Mesodermal cell (in vitro differentiated cells): ENCODE measurements at regions not wholly inside any gene's neighbourhood (a gene's known extent, or its start where the extent isn't known, plus 50 kb on each side); places are given as distances from the start of the nearest gene placed in this dataset.

Experiments used
- H3K27ac ChIP-seq: 2 replicates; pipeline ENCODE4 v1.7.0; 2013; ENCODE audit warnings: mild to moderate bottlenecking, low read depth, low read length, moderate library complexity; ENCODE audit not compliant: severe bottlenecking
- H3K36me3 ChIP-seq: 2 replicates; pipeline ENCODE4 v1.7.1; 2013; ENCODE audit warnings: mild to moderate bottlenecking, low read length, moderate library complexity; ENCODE audit not compliant: control insufficient read depth, insufficient read depth
- H3K4me1 ChIP-seq: one replicate; pipeline ENCODE4 v1.7.1; 2013; ENCODE audit warnings: mild to moderate bottlenecking, low read length; ENCODE audit not compliant: insufficient read depth, control insufficient read depth, poor library complexity, severe bottlenecking
- H3K4me3 ChIP-seq: 2 replicates; pipeline ENCODE4 v1.7.0; 2013; ENCODE audit warnings: low read length, control low read depth, mild to moderate bottlenecking; ENCODE audit not compliant: insufficient read depth, poor library complexity, severe bottlenecking; ENCODE audit errors: extremely low read depth
- H3K9me3 ChIP-seq: 2 replicates; pipeline ENCODE4 v1.7.1; 2013; ENCODE audit warnings: mild to moderate bottlenecking, low read length, moderate library complexity; ENCODE audit not compliant: control insufficient read depth
- WGBS, 2 experiments: methylation state at CpG; one replicate each; pipeline ENCODE4 v1.1.5; 2013; ENCODE audit warnings: missing lambda C conversion rate in 2 of 2; ENCODE audit not compliant: insufficient coverage in 2 of 2; 5-methylcytosine and 5-hydroxymethylcytosine counted together

GRCh38 chr10:78919181-78919966 lies 149.4 kb upstream of the ZMIZ1 start:
- H3K27ac ChIP-seq: no peak overlapping the region
- no peak overlapping the region for H3K4me3 ChIP-seq
- peaks cover 6% of the 10 kb centered on the region for H3K4me1 ChIP-seq
- WGBS, 2 experiments: 83 to 96% methylated on average over 5 to 6 of the region's 7 CpGs
- H3K9me3 ChIP-seq: no peaks in the 10 kb centered on the region
- no peaks in the 10 kb centered on the region for H3K36me3 ChIP-seq

- Histone ChIP-seq H3K36me3 (no peaks in the 10 kb centered on the region), H3K27ac (no peak overlapping the region), H3K4me3 (no peak overlapping the region), H3K9me3 (no peaks in the 10 kb centered on the region), H3K4me1 (peaks cover 6% of the 10 kb centered on the region)
- 86 to 100% methylated on average over 1 to 2 of the region's 2 CpGs for WGBS, 2 experiments
Observed at GRCh38 chr10:78920011-78920410, 148.8 kb upstream of the ZMIZ1 start.

- Histone ChIP-seq H3K9me3 (no peaks in the 10 kb centered on the region), H3K4me3 (no peak overlapping the region), H3K4me1 (peaks cover 18% of the 10 kb centered on the region), H3K36me3 (no peaks in the 10 kb centered on the region), H3K27ac (no peak overlapping the region)
- WGBS, 2 experiments: 97 to 100% methylated on average over 3 of the region's 3 CpGs
Observed at GRCh38 chr10:78921895-78922294, 146.9 kb upstream of the ZMIZ1 start.

- Histone ChIP-seq H3K4me1 (peaks cover 18% of the 10 kb centered on the region), H3K4me3 (no peak overlapping the region), H3K9me3 (no peaks in the 10 kb centered on the region), H3K27ac (no peak overlapping the region), H3K36me3 (no peaks in the 10 kb centered on the region)
- WGBS, 2 experiments: 75 to 91% methylated on average over 9 to 11 of the region's 15 CpGs
Observed at GRCh38 chr10:78923647-78924318, 145.0 kb upstream of the ZMIZ1 start.

- Histone ChIP-seq H3K27ac (no peak overlapping the region), H3K4me3 (no peak overlapping the region), H3K4me1 (peaks cover 18% of the 10 kb centered on the region), H3K36me3 (no peaks in the 10 kb centered on the region), H3K9me3 (no peaks in the 10 kb centered on the region)
- WGBS, 2 experiments: 29 to 71% methylated on average over 3 to 5 of the region's 7 CpGs
Observed at GRCh38 chr10:78924319-78925003, 144.3 kb upstream of the ZMIZ1 start.

- H3K4me3 ChIP-seq: no peak overlapping the region
- WGBS, 2 experiments: 96 to 100% methylated on average over 2 to 4 of the region's 6 CpGs
Observed at GRCh38 chr10:78925275-78925674, 143.5 kb upstream of the ZMIZ1 start.

GRCh38 chr10:78925800-78926319 lies 142.9 kb upstream of the ZMIZ1 start:
- H3K9me3 ChIP-seq: no peaks in the 10 kb centered on the region
- peaks cover 18% of the 10 kb centered on the region for H3K4me1 ChIP-seq
- no peak overlapping the region for H3K27ac ChIP-seq
- H3K4me3 ChIP-seq: no peak overlapping the region
- no peaks in the 10 kb centered on the region for H3K36me3 ChIP-seq
- WGBS, 2 experiments: 93 to 100% methylated on average over 1 of the region's 6 CpGs

More at GRCh38 chr10:78925275-78925674, 143.5 kb upstream of the ZMIZ1 start:
- Histone ChIP-seq H3K4me1 (peaks cover 18% of the 10 kb centered on the region), H3K9me3 (no peaks in the 10 kb centered on the region), H3K36me3 (no peaks in the 10 kb centered on the region), H3K27ac (no peak overlapping the region)

- H3K9me3 ChIP-seq: no peaks in the 10 kb centered on the region
- peaks cover 30% of the 10 kb centered on the region for H3K4me1 ChIP-seq
- H3K27ac ChIP-seq: no peak overlapping the region
- 95 to 96% methylated on average over 11 of the region's 11 CpGs for WGBS, 2 experiments
- no peak overlapping the region for H3K4me3 ChIP-seq
- no peaks in the 10 kb centered on the region for H3K36me3 ChIP-seq
Observed at GRCh38 chr10:78927257-78927995, 141.3 kb upstream of the ZMIZ1 start.

- Histone ChIP-seq H3K4me3 (no peak overlapping the region), H3K9me3 (no peaks in the 10 kb centered on the region), H3K36me3 (no peaks in the 10 kb centered on the region), H3K4me1 (peaks cover 33% of the 10 kb centered on the region), H3K27ac (no peak overlapping the region)
- WGBS, 2 experiments: 89 to 94% methylated on average over 2 to 3 of the region's 3 CpGs
Observed at GRCh38 chr10:78928330-78928729, 140.4 kb upstream of the ZMIZ1 start.

GRCh38 chr10:78929541-78929940 lies 139.2 kb upstream of the ZMIZ1 start:
- WGBS, 2 experiments: 80 to 100% methylated on average over 1 of the region's 1 CpG
- H3K36me3 ChIP-seq: no peaks in the 10 kb centered on the region
- H3K4me1 ChIP-seq: peaks cover 26% of the 10 kb centered on the region
- H3K9me3 ChIP-seq: no peaks in the 10 kb centered on the region
- no peak overlapping the region for H3K4me3 ChIP-seq
- H3K27ac ChIP-seq: no peak overlapping the region
